Uterus (tissue), 3 donors: ENCODE measurements at regions not wholly inside any gene's neighbourhood (a gene's known extent, or its start where the extent isn't known, plus 50 kb on each side); places are given as distances from the start of the nearest gene placed in this dataset.
"Not testable (repeated sequence)": the region's sequence is repeated elsewhere in the genome, so short reads cannot be mapped to it uniquely, and the experiment has no call there.

Source experiments
- DNase-seq, 2 donors: peaks; one replicate each; pipeline ENCODE4 v3.0.0-alpha.2; 2019 to 2020
- H3K27ac ChIP-seq, 2 donors: fragments of 200-600 bp; sonication (generic); 1 replicate in 1 of 2; 2 replicates in 1 of 2; pipeline ENCODE4 v1.5.1; 2016 to 2018
- H3K27me3 ChIP-seq, 2 donors: fragments of 200-600 bp; sonication (generic); one replicate each; pipeline ENCODE4 v1.5.1; 2018 to 2019; ENCODE audit warnings: control low read depth in 1 of 2
- H3K36me3 ChIP-seq, 2 donors: fragments of 200-600 bp; sonication (generic); one replicate each; pipeline ENCODE4 v1.5.1; 2019; ENCODE audit warnings: control low read depth in 1 of 2
- H3K4me1 ChIP-seq, 2 donors: fragments of 200-600 bp; sonication (generic); one replicate each; pipeline ENCODE4 v1.5.1; 2018 to 2019; ENCODE audit warnings: control low read depth in 1 of 2
- H3K4me3 ChIP-seq, 2 donors: fragments of 200-600 bp; sonication (generic); 1 replicate in 1 of 2; 2 replicates in 1 of 2; pipeline ENCODE4 v1.5.1; 2018 to 2019; ENCODE audit warnings: mild to moderate bottlenecking in 1 of 2
- H3K9me3 ChIP-seq, 2 donors: fragments of 200-600 bp; sonication (generic); one replicate each; pipeline ENCODE4 v1.5.1; 2019; ENCODE audit warnings: control low read depth in 1 of 2
- POLR2A ChIP-seq, 2 donors: fragments of 450-650 bp; IDR thresholded peaks; one replicate each; pipeline ENCODE4 v1.6.1; 2016; ENCODE audit warnings: antibody characterized with exemption in 2 of 2, mild to moderate bottlenecking in 1 of 2, moderate library complexity in 1 of 2
- intact Hi-C: fragments of 100-400 bp; cut with DNase I; formaldehyde crosslinking; loops from one replicate; pipeline ENCODE4 v1.15.1; 2023; ENCODE audit warnings: low total_unique reads
- TF ChIP-seq, protein P1 (sequence below), 4 experiments: fragments of 200-600 bp in 2 of 4; fragments of 450-650 bp in 2 of 4; sonication (generic) in 2 of 4; IDR thresholded peaks; one replicate each; pipeline ENCODE4 v1.5.1; 2016 to 2019; ENCODE audit warnings: antibody characterized with exemption in 4 of 4, mild to moderate bottlenecking in 2 of 4, moderate library complexity in 1 of 4
- donor health status: DM: yes; HTN: yes; CAD: no.

DNA sequence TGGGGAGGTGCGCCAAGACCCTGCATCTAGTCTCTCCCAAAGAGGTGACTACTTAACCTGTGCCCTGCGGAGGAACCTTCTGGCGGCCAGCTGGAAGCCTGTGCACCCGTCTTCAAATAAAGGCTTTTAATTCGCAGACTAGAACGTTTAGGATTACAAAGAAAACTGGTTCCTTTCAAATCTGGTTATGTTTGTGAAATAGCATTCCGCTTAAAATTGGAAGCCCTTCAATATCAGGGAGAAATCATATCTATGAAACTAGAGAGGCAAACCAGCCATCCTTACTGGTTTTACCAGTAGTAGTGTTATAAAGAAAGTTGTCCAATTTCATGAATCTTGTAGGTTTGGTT is 250.8 kb downstream of the FAM72C start:
- H3K4me1 ChIP-seq = no peaks in the 10 kb centered on the region
- TF ChIP-seq, protein P1, sequence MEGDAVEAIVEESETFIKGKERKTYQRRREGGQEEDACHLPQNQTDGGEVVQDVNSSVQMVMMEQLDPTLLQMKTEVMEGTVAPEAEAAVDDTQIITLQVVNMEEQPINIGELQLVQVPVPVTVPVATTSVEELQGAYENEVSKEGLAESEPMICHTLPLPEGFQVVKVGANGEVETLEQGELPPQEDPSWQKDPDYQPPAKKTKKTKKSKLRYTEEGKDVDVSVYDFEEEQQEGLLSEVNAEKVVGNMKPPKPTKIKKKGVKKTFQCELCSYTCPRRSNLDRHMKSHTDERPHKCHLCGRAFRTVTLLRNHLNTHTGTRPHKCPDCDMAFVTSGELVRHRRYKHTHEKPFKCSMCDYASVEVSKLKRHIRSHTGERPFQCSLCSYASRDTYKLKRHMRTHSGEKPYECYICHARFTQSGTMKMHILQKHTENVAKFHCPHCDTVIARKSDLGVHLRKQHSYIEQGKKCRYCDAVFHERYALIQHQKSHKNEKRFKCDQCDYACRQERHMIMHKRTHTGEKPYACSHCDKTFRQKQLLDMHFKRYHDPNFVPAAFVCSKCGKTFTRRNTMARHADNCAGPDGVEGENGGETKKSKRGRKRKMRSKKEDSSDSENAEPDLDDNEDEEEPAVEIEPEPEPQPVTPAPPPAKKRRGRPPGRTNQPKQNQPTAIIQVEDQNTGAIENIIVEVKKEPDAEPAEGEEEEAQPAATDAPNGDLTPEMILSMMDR (IDR thresholded peaks at IDR 0.05) = no peak
- no peak for TF ChIP-seq POLR2A (IDR thresholded peaks at IDR 0.05)
- H3K36me3 ChIP-seq = no peaks in the 10 kb centered on the region
- no peak for DNase-seq
- no peak overlapping the region for H3K4me3 ChIP-seq
- H3K27ac ChIP-seq = no peak overlapping the region
- no peaks in the 10 kb centered on the region for H3K27me3 ChIP-seq
- H3K9me3 ChIP-seq = no peaks in the 10 kb centered on the region
- intact Hi-C loops = no loop called here

DNA sequence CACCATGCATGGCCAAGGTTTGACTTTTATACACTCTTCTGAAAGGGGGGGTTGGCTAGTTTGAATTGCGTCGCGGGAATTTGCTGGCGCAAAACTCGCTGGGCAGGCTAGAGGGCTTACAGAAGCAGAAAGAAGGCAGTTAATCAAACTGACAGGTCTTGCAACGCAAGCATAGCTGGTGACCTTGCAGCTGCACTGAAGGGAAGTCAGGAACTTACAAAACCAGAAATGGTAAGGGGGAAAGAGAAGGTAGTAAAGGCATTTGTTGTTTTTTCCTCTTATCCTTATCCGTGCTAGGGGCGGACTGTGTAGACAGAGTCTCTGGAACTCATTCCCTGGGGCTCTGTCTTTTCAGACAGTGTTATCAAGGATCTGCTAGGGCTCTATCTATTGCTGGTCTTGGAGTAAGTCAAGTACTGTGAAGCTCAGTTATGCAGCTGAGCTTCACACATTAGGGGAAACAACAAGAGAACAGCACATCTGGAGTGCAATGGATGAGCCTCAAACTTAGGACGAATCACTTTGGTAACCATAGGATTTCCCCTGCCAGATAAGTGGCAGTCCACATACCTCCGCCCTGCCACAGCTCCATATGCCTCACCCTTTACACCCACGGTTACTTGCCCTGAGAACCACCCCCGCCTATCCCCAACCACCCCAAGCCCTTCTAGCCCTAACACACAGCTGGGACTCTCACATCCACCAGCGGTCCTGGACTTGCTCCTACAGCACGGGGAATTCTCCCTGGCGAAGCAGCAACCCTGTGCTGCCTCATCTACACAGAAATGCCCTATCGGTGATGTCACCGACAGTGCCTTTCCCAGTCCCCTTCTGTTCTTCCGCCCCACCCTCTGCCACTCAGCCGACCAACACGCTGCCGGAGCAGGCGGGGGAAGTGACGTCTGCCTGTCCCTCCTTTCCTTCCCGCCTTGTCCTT is 251.4 kb downstream of the FAM72C start:
- TF ChIP-seq, protein P1 (IDR thresholded peaks at IDR 0.05) = no peak
- no peak for TF ChIP-seq POLR2A (IDR thresholded peaks at IDR 0.05)
- Histone ChIP-seq H3K4me1 (no peaks in the 10 kb centered on the region), H3K27ac (no peak overlapping the region), H3K9me3 (no peaks in the 10 kb centered on the region), H3K36me3 (no peaks in the 10 kb centered on the region), H3K4me3 (no peak overlapping the region), H3K27me3 (no peaks in the 10 kb centered on the region)
- DNase-seq = no peak
- intact Hi-C loops = no loop called here

DNA sequence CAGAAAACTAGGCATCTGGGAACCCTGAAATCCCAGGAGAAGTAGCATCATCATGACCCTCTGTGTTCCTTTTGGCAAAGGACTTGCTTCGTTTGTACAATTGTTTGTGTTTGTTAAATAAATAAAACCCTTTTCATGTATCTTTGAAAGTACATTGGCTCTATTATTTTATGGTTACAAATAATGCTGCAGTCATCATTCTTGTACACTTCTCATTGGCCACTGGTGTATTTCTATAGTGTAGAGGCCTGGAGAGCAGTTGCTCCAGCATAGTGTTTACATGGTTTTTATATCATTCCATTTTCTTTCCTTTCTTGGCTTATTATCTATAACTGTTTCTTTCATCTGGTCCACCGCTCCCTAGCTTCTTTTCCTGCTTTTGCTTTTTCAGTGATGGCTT is 253.3 kb downstream of the FAM72C start:
- Histone ChIP-seq H3K36me3 (no peaks in the 10 kb centered on the region), H3K4me1 (no peaks in the 10 kb centered on the region), H3K27me3 (no peaks in the 10 kb centered on the region), H3K9me3 (no peaks in the 10 kb centered on the region), H3K27ac (no peak overlapping the region), H3K4me3 (no peak overlapping the region)
- intact Hi-C loops = no loop called here
- TF ChIP-seq, protein P1 (IDR thresholded peaks at IDR 0.05) = no peak
- no peak for TF ChIP-seq POLR2A (IDR thresholded peaks at IDR 0.05)
- DNase-seq = no peak

DNA sequence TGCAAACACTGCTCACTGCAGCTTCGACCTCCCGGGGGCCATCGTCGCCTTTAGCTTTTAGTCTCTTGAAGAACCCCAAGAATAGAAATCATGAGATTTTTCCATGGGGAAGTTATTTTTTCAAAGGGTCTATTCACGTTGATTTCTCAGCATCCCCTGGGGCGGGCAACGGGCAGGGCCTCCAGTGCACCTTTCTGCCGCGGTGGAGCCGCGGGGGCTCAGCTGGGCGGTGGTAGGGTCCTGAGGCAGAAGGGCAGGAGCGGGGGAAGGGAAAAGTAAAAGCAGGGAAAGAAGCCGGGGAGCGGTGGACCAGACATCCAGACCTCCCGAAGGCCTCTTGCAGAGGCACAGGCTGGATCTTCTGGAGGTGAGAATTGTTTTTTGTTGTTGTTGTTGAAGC is 253.8 kb downstream of the FAM72C start:
- no peaks in the 10 kb centered on the region for H3K9me3 ChIP-seq
- intact Hi-C loops = no loop called here
- no peaks in the 10 kb centered on the region for H3K27me3 ChIP-seq
- no peaks in the 10 kb centered on the region for H3K36me3 ChIP-seq
- no peak overlapping the region for H3K27ac ChIP-seq
- DNase-seq = no peak
- H3K4me3 ChIP-seq = no peak overlapping the region
- no peaks in the 10 kb centered on the region for H3K4me1 ChIP-seq
- TF ChIP-seq POLR2A (IDR thresholded peaks at IDR 0.05) = no peak
- TF ChIP-seq, protein P1 (IDR thresholded peaks at IDR 0.05) = no peak

DNA sequence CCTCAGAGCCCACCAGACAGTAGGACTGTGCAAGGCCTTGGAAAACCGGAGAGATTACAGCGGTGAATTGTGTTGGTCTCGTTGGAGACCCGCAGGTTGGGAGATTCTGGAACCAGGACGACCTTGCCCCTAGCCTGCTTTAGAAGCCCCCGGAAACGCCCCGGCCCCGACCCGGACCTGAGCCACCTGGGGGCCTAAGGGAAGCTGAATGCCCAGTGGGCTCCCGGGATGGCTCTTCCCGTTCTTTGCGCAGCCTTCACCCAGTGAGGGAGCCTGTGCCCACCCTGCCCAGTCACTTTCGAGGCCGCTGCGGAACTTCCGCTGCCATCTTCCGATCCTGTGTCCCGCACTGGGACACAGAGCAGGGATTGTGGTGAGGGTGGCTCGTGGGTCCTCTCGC is 254.4 kb downstream of the FAM72C start:
- Histone ChIP-seq H3K27ac (no peak overlapping the region), H3K36me3 (no peaks in the 10 kb centered on the region), H3K27me3 (no peaks in the 10 kb centered on the region), H3K9me3 (no peaks in the 10 kb centered on the region), H3K4me3 (no peak overlapping the region), H3K4me1 (no peaks in the 10 kb centered on the region)
- no peak for TF ChIP-seq POLR2A (IDR thresholded peaks at IDR 0.05)
- TF ChIP-seq, protein P1 (IDR thresholded peaks at IDR 0.05) = no peak
- intact Hi-C loops = no loop called here
- no peak for DNase-seq

DNA sequence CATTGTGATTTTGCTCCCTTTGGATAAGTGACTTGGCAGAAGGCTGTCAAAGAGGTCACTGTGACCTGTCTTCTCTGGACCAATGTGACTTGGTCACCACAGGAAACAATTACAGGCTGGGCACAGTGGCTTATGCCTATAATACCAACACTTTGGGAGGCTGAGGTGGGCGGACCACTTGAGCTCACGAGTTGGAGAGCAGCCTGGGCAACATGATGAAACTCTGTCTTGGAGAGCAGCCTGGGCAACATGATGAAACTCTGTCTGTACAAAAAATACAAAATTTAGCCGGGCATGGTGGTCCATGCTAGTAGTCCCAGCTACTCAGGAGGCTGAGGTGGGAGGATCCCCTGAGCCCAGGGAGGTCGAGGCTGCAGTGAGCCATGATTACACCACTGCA is 256.9 kb downstream of the FAM72C start:
- H3K4me3 ChIP-seq, H3K4me1 ChIP-seq, H3K27ac ChIP-seq, DNase-seq, H3K27me3 ChIP-seq, H3K9me3 ChIP-seq, H3K36me3 ChIP-seq, intact Hi-C loops: not testable (repeated sequence)

DNA sequence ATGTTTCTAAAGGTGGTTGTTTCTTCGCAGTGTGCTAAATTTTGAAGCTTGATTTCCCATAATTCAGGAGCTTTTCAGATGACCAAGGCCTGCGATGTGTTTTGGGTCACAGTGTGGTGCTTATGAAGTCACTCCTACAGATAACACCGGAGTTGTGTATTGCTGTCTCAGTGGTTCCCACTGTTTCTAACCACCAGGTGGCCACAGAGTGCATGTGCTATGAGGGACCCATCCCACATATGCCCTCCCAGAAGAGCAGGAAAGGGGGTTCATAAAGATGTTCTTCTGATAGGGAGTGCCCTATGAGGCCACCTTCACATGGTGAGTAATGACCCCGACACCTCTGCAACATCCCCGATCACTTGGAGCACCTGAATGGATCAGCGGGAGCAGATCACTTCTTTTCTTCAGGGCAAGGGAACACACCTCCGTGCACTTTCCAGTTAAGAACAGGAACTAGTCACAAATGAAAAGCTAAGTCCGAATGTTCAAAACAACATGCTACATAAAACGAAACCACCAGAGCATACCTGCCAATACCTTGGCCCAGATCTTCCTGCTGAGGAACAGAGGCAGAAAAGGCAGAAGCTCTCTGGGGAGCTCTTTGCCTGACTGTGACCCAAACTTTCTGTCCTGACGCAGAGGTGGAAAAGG is 262.1 kb downstream of the FAM72C start:
- H3K27ac ChIP-seq, H3K4me3 ChIP-seq, DNase-seq, H3K27me3 ChIP-seq, H3K9me3 ChIP-seq, intact Hi-C loops, H3K36me3 ChIP-seq, H3K4me1 ChIP-seq: not testable (repeated sequence)

DNA sequence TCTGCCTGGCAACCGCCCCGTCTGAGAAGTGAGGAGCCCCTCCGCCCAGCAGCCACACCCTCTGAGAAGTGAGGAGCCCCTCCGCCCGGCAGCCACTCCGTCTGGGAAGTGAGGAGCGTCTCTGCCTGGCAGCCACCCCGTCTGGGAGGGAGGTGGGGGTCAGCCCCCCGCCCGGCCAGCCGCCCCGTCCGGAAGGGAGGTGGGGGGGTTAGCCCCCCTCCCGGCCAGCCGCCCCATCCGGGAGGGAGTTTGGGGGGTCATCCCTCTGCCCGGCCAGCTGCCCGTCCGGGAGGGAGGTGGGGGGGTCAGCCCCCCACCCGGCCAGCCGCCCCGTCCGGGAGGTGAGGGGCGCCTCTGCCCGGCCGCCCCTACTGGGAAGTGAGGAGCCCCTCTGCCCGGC is 269.0 kb downstream of the FAM72C start:
- H3K27me3 ChIP-seq, H3K4me3 ChIP-seq, DNase-seq, H3K27ac ChIP-seq, intact Hi-C loops, H3K9me3 ChIP-seq, H3K4me1 ChIP-seq, H3K36me3 ChIP-seq: not testable (repeated sequence)
